Astrocyte of the spinal cord (primary cell): ENCODE measurements at regions not wholly inside any gene's neighbourhood (a gene's known extent, or its start where the extent isn't known, plus 50 kb on each side); places are given as distances from the start of the nearest gene placed in this dataset.

Experiments used
- DNase-seq: peaks from one replicate; pipeline ENCODE4 v3.0.0; 2011; ENCODE audit warnings: low read depth, low spot score
- H3K4me3 ChIP-seq: 2 replicates; pipeline ENCODE4 v1.5.1; 2011; ENCODE audit warnings: low read depth, mild to moderate bottlenecking, low read length, moderate library complexity
- CTCF ChIP-seq: IDR thresholded peaks from 2 replicates; pipeline ENCODE4 v1.5.1; 2012; ENCODE audit warnings: low read depth, mild to moderate bottlenecking, low read length, inconsistent platforms
- in situ Hi-C: cut with HindIII; loops from 2 replicates; pipeline ENCODE4 v1.10.0; 2017; ENCODE audit warnings: low sequenced_read_pairs

DNA sequence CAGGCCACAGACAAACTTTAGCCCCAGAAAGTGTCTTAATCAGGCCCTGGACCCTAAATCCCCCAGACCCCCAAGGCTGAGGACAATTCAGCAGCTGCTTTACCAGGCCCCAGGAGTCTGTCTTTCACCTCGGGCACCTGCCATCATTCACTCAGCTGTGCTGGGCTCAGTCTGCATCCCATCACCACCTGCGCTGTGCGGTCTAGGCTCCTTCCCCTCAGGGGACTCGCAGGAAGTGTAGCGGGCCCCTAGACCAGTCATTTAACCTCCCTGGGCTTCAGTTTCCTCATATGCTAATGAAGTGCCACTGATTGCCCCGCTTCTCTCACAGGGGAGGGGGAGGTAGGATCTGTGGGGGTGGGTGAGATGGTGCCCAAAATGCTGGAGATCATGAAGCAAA is 76.4 kb upstream of the ZMIZ1 start:
- H3K4me3 ChIP-seq = no peak overlapping the region
- TF ChIP-seq CTCF = no peak
- in situ Hi-C loops = no loop called here
- no peak for DNase-seq

DNA sequence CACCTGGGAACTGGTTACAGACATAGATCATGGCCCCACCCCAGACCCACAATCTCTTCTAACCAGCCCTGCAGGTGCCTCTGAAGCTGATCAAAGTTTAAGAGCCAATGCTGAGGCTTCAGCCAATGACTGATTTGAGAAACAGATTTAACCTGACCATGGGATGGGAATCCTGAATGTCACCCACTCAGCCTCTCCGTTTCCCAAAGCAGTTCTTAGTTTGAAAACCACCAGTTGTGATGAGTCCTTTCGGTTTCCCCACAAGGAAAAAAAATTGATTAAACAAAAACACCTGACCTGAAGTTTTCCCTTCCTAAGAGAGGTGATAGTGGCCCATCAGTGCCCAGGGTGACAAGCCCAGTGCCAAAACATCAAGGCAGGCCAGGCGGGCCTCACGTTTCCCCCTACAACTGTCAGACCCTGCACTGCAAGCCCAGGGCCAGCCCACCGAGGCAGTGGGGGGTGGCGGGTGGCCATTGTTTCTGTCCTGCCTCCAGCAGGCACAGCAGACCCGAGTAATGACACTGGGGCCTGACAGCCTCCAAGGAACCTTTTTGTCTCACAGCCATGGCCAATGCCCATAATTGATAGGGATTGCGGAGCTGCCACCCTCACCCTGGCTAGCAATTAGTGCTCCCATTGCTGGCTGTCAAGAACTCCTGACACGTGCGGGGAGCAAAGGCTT is 75.4 kb upstream of the ZMIZ1 start:
- no peak overlapping the region for H3K4me3 ChIP-seq
- TF ChIP-seq CTCF = no peak
- in situ Hi-C loops = no loop called here
- no peak for DNase-seq

DNA sequence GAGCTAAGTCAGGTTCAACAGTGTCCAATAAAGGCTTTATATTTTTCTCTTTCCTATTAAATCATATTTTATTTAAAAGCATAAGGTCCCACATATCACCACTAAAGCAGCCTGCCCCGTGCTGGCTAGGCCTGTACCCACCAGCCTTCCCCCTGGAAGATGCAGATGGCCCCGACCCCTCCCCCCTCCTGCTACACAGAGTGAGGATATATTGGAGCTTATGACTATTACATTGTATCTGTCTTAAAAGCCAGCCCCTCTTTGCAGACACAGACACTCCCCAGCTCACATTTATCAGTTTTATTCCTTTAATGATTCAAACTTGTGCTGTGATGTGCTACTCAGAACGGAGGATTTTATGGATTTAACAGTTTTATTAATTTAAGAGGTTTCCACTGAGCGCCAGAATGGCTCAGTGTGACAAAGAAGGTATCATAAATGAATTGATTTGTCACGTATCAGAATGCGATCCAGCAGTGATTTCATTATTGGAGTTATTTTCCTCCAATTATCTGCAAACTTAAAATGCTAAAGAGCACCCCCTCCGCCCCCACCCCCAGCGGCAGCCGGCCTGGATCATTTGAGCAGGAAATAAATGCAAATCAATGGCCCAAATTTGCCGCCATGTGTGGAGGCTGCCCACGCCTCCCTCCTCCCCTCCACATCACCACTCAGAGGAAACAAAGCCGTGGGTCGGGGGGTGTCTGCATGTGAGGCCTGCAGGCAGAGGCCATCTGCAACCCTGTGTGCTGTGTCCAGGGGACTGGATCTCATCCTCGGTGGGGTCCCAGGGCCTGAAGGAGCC is 72.6 kb upstream of the ZMIZ1 start:
- no peak for DNase-seq
- H3K4me3 ChIP-seq = no peak overlapping the region
- in situ Hi-C loops = no loop called here
- TF ChIP-seq CTCF = no peak

GRCh38 chr10:78996792-78997129 is 72.0 kb upstream of the ZMIZ1 start:
- DNase-seq = no peak
- TF ChIP-seq CTCF = no peak
- in situ Hi-C loops = no loop called here
- H3K4me3 ChIP-seq = no peak overlapping the region

GRCh38 chr10:78997635-78998618 is 70.8 kb upstream of the ZMIZ1 start:
- H3K4me3 ChIP-seq = no peak overlapping the region
- in situ Hi-C loops = no loop called here
- DNase-seq = no peak
- TF ChIP-seq CTCF = no peak
